Stimulated activated naive B cell treated with anti-CD40 and anti-IgM and Interleukin-4, amounts not matched to agents 10 μg/mL and 1 μg/mL and 100 μg/mL, for 72 hours (primary cell): ENCODE measurements at regions not wholly inside any gene's neighbourhood (a gene's known extent, or its start where the extent isn't known, plus 50 kb on each side); places are given as distances from the start of the nearest gene placed in this dataset.
A peak's percentile ranks its signal among the peaks of the same experiment; 100 is the strongest.

ENCODE experiments used
- ATAC-seq, 2 donors: fragments of 150-1000 bp; cut with Tn5 transposase; replicated peaks; 2 replicates each; pipeline ENCODE4 v1.10.0; 2021; ENCODE audit warnings: moderate library complexity in 1 of 2
- DNase-seq: peaks from one replicate; pipeline ENCODE4 v3.0.0; 2021
- H3K27ac Mint-ChIP-seq: one replicate; pipeline ENCODE4 v1.8.0; 2022; ENCODE audit warnings: mild to moderate bottlenecking, mixed read lengths
- H3K27me3 Mint-ChIP-seq, 2 donors: one replicate each; pipeline ENCODE4 v1.8.0; 2022; ENCODE audit warnings: mixed read lengths in 2 of 2
- H3K36me3 Mint-ChIP-seq, 2 donors: one replicate each; pipeline ENCODE4 v1.8.0; 2022; ENCODE audit warnings: mixed read lengths in 2 of 2, mild to moderate bottlenecking in 1 of 2
- H3K4me1 Mint-ChIP-seq, 2 donors: one replicate each; pipeline ENCODE4 v1.8.0; 2022; ENCODE audit warnings: mixed read lengths in 2 of 2, mild to moderate bottlenecking in 1 of 2
- H3K4me3 Mint-ChIP-seq, 2 donors: one replicate each; pipeline ENCODE4 v1.8.0; 2022; ENCODE audit warnings: mild to moderate bottlenecking in 2 of 2, mixed read lengths in 2 of 2, moderate library complexity in 1 of 2
- H3K9me3 Mint-ChIP-seq, 2 donors: one replicate each; pipeline ENCODE4 v1.8.0; 2022; ENCODE audit warnings: mixed read lengths in 2 of 2, mild to moderate bottlenecking in 1 of 2

- DNase-seq (no peak), ATAC-seq (no peak)
- H3K27ac Mint-ChIP-seq: no peak overlapping the region
- peaks cover 9 to 13% of the 10 kb centered on the region in 2 donors for H3K4me1 Mint-ChIP-seq
- no peaks in the 10 kb centered on the region for H3K36me3 Mint-ChIP-seq
- peaks cover 62 to 75% of the 10 kb centered on the region in 2 donors for H3K27me3 Mint-ChIP-seq
- H3K4me3 Mint-ChIP-seq: no peak overlapping the region
- H3K9me3 Mint-ChIP-seq: no peaks in the 10 kb centered on the region
Observed at GRCh38 chr17:77768248-77768852, 190.2 kb upstream of the TNRC6C start.

GRCh38 chr17:77769215-77769614, 189.3 kb upstream of the TNRC6C start:
- no peak for ATAC-seq
- DNase-seq: no peak
- Mint-ChIP-seq H3K27ac (no peak overlapping the region), H3K4me1 (peaks cover 9 to 15% of the 10 kb centered on the region in 2 donors), H3K4me3 (no peak overlapping the region), H3K9me3 (no peaks in the 10 kb centered on the region), H3K27me3 (peaks cover 57 to 70% of the 10 kb centered on the region in 2 donors), H3K36me3 (no peaks in the 10 kb centered on the region)

- ATAC-seq (no peak), DNase-seq (no peak)
- Mint-ChIP-seq H3K4me3 (no peak overlapping the region), H3K9me3 (no peaks in the 10 kb centered on the region), H3K27me3 (peaks cover 55 to 68% of the 10 kb centered on the region in 2 donors), H3K4me1 (peaks cover 9 to 15% of the 10 kb centered on the region in 2 donors), H3K36me3 (no peaks in the 10 kb centered on the region), H3K27ac (no peak overlapping the region)
Observed at GRCh38 chr17:77769762-77770161, 188.7 kb upstream of the TNRC6C start.

- Mint-ChIP-seq H3K27ac (peak overlapping the region; percentile 31), H3K27me3 (peaks cover 48 to 60% of the 10 kb centered on the region in 2 donors), H3K4me3 (no peak overlapping the region), H3K36me3 (no peaks in the 10 kb centered on the region), H3K4me1 (peaks cover 9 to 15% of the 10 kb centered on the region in 2 donors), H3K9me3 (no peaks in the 10 kb centered on the region)
- DNase-seq: no peak
- no peak for ATAC-seq
Observed at GRCh38 chr17:77770331-77771105, 188.0 kb upstream of the TNRC6C start.

- no peaks in the 10 kb centered on the region for H3K9me3 Mint-ChIP-seq
Observed at GRCh38 chr17:77771145-77771544, 187.4 kb upstream of the TNRC6C start.

GRCh38 chr17:77771587-77771986, 186.9 kb upstream of the TNRC6C start:
- Mint-ChIP-seq H3K9me3 (no peaks in the 10 kb centered on the region), H3K36me3 (no peaks in the 10 kb centered on the region), H3K4me3 (no peak overlapping the region), H3K27ac (no peak overlapping the region), H3K27me3 (peaks cover 46 to 56% of the 10 kb centered on the region in 2 donors), H3K4me1 (peaks cover 9 to 15% of the 10 kb centered on the region in 2 donors)
- DNase-seq (no peak), ATAC-seq (no peak)

More at GRCh38 chr17:77771145-77771544, 187.4 kb upstream of the TNRC6C start:
- no peak overlapping the region for H3K4me3 Mint-ChIP-seq
- H3K36me3 Mint-ChIP-seq: no peaks in the 10 kb centered on the region
- peaks cover 9 to 15% of the 10 kb centered on the region in 2 donors for H3K4me1 Mint-ChIP-seq
- ATAC-seq: no peak
- DNase-seq: no peak
- H3K27me3 Mint-ChIP-seq: peaks cover 48 to 59% of the 10 kb centered on the region in 2 donors
- H3K27ac Mint-ChIP-seq: peak overlapping the region; percentile 37

- ATAC-seq: no peak
- no peak overlapping the region for H3K27ac Mint-ChIP-seq
- DNase-seq: no peak
- H3K36me3 Mint-ChIP-seq: no peaks in the 10 kb centered on the region
- no peak overlapping the region for H3K4me3 Mint-ChIP-seq
- H3K27me3 Mint-ChIP-seq: peaks cover 44 to 52% of the 10 kb centered on the region in 2 donors
- peaks cover 9 to 15% of the 10 kb centered on the region in 2 donors for H3K4me1 Mint-ChIP-seq
- no peaks in the 10 kb centered on the region for H3K9me3 Mint-ChIP-seq
Observed at GRCh38 chr17:77771998-77772397, 186.5 kb upstream of the TNRC6C start.

GRCh38 chr17:77772461-77772897, 186.0 kb upstream of the TNRC6C start:
- Mint-ChIP-seq H3K27ac (no peak overlapping the region), H3K4me3 (no peak overlapping the region), H3K9me3 (no peaks in the 10 kb centered on the region), H3K36me3 (no peaks in the 10 kb centered on the region), H3K27me3 (peaks cover 39 to 47% of the 10 kb centered on the region in 2 donors), H3K4me1 (peaks cover 9 to 15% of the 10 kb centered on the region in 2 donors)
- ATAC-seq (peak; percentile 91 to 93), DNase-seq (peak; percentile 34)

- DNase-seq (no peak), ATAC-seq (peak; percentile 23 to 26)
- Mint-ChIP-seq H3K4me1 (peaks cover 9 to 15% of the 10 kb centered on the region in 2 donors), H3K27ac (no peak overlapping the region), H3K4me3 (no peak overlapping the region), H3K36me3 (no peaks in the 10 kb centered on the region), H3K9me3 (no peaks in the 10 kb centered on the region), H3K27me3 (peaks cover 39 to 43% of the 10 kb centered on the region in 2 donors)
Observed at GRCh38 chr17:77772899-77773358, 185.6 kb upstream of the TNRC6C start.

- ATAC-seq (no peak), DNase-seq (no peak)
- Mint-ChIP-seq H3K4me1 (peaks cover 9 to 15% of the 10 kb centered on the region in 2 donors), H3K9me3 (no peaks in the 10 kb centered on the region), H3K27me3 (peaks cover 36 to 43% of the 10 kb centered on the region in 2 donors), H3K4me3 (no peak overlapping the region), H3K36me3 (no peaks in the 10 kb centered on the region), H3K27ac (no peak overlapping the region)
Observed at GRCh38 chr17:77774182-77774581, 184.3 kb upstream of the TNRC6C start.

GRCh38 chr17:77778636-77779489, 179.6 kb upstream of the TNRC6C start:
- H3K4me3 Mint-ChIP-seq: no peak overlapping the region
- H3K27me3 Mint-ChIP-seq: peaks cover 25 to 36% of the 10 kb centered on the region in 2 donors
- no peak overlapping the region for H3K27ac Mint-ChIP-seq
- H3K36me3 Mint-ChIP-seq: no peaks in the 10 kb centered on the region
- DNase-seq (no peak), ATAC-seq (no peak)
- H3K9me3 Mint-ChIP-seq: no peaks in the 10 kb centered on the region
- no peaks in the 10 kb centered on the region for H3K4me1 Mint-ChIP-seq

- peaks cover 30 to 38% of the 10 kb centered on the region in 2 donors for H3K27me3 Mint-ChIP-seq
- no peaks in the 10 kb centered on the region for H3K36me3 Mint-ChIP-seq
- no peak for DNase-seq
- no peaks in the 10 kb centered on the region for H3K9me3 Mint-ChIP-seq
- ATAC-seq: no peak
- H3K4me3 Mint-ChIP-seq: no peak overlapping the region
- H3K4me1 Mint-ChIP-seq: no peaks in the 10 kb centered on the region
- H3K27ac Mint-ChIP-seq: no peak overlapping the region
Observed at GRCh38 chr17:77779711-77780539, 178.6 kb upstream of the TNRC6C start.

- DNase-seq (no peak), ATAC-seq (no peak)
- no peaks in the 10 kb centered on the region for H3K9me3 Mint-ChIP-seq
- no peaks in the 10 kb centered on the region for H3K4me1 Mint-ChIP-seq
- no peak overlapping the region for H3K4me3 Mint-ChIP-seq
- peak overlapping the region; percentile 47 for H3K27ac Mint-ChIP-seq
- peaks cover 41 to 54% of the 10 kb centered on the region in 2 donors for H3K27me3 Mint-ChIP-seq
- H3K36me3 Mint-ChIP-seq: no peaks in the 10 kb centered on the region
Observed at GRCh38 chr17:77781536-77781935, 177.0 kb upstream of the TNRC6C start.
